NOMO-1 treated with dmso at 0.1 percent for 144 hours (cell line): ENCODE measurements at regions not wholly inside any gene's neighbourhood (a gene's known extent, or its start where the extent isn't known, plus 50 kb on each side); places are given as distances from the start of the nearest gene placed in this dataset.
"Not testable (repeated sequence)": the region's sequence is repeated elsewhere in the genome, so short reads cannot be mapped to it uniquely, and the experiment has no call there.

Experiments used
- DNase-seq: peaks from one replicate; lab custom pipeline; 2025; ENCODE audit not compliant: unreplicated experiment; lab: John Stamatoyannopoulos, UW

GRCh38 chr13:71017607-71018006, 849.4 kb downstream of the DACH1 start:
- no peak for DNase-seq

DNA sequence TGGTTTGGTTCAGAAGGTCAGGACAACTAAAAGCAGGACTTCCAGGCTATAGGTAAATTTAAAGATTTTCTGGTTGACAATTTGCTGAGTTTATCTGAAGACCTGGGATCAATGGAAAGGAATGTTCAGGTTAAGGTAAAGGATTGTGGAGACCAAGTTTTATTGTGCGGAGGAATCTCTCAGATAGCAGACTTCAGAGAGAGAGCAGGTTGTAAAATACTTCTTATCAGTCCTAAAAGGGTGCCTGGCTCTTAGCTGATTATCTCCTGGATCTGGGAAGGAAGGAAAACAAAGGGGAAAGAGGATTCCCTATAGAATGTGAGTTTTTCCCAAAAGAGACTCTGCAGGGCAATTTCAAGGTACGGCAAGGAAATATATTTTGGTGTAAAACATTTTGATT, 851.5 kb downstream of the DACH1 start:
- no peak for DNase-seq

GRCh38 chr13:71015021-71015420, 852.0 kb downstream of the DACH1 start:
- no peak for DNase-seq

DNA sequence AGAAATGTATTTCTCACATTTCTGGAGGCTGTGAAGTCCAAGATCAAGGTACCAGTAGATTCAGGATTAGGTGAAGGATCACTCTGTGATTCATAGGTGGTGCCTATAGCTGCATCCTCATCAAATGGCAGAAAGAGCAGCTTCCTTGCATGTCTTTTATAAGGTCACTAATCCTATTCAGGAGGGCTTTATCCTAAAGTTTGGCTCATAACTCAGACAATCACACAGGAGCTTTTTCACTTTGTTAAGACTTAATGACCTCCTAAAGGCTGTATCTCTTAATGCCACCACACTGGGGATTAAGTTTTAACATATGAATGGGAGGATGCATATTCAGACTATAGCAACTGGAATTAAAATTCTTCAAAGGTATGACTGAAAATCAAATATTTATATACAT, 861.1 kb downstream of the DACH1 start:
- no peak for DNase-seq

- DNase-seq: no peak
Observed at GRCh38 chr13:70995338-70995737, 871.7 kb downstream of the DACH1 start.

DNA sequence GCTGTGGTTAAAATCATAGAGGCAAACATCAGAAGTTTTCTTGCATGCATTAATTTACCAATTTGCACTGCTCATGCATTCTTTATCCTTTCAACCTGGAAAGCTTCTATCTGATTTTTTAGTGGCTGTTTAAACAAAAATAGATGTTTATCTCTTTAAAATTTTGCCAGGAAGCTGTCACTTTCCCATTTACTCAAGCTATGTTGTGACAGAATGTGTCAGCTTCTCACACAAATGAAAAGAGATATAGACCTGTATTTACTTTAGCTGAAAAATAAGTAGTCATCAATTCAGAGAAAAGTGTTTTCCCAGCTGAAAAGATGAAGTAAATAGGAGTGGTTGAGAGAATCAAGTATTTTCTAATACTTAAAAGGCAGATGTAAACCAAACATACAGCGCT, 872.8 kb downstream of the DACH1 start:
- DNase-seq: no peak

- DNase-seq: no peak
Observed at GRCh38 chr13:70987043-70987442, 878.8 kb upstream of the KLHL1 start.

DNA sequence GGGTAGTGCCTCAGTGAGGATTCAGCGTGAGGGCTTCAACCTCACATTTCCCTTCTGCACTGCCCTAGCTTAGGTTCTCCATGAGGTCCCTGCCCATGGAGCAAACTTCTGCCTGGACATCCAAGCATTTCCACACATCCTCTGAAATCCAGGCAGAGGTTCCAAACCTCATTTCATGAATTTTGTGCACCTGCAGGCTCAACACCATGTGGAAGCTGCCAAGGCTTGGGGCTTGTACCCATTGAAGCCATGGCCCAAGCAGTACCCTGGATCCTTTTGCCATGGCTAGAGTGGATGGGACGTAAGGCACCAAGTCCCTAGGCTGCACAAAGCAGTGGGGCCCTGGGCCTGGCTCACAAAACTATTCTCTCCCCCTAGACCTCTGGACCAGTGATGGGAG, 877.1 kb upstream of the KLHL1 start:
- DNase-seq: no peak

GRCh38 chr13:70981219-70981618, 873.0 kb upstream of the KLHL1 start:
- not testable (repeated sequence) for DNase-seq

GRCh38 chr13:70969321-70969720, 861.1 kb upstream of the KLHL1 start:
- no peak for DNase-seq

- no peak for DNase-seq
Observed at GRCh38 chr13:70967564-70967963, 859.3 kb upstream of the KLHL1 start.

- DNase-seq: no peak
Observed at GRCh38 chr13:70964874-70965273, 856.6 kb upstream of the KLHL1 start.

DNA sequence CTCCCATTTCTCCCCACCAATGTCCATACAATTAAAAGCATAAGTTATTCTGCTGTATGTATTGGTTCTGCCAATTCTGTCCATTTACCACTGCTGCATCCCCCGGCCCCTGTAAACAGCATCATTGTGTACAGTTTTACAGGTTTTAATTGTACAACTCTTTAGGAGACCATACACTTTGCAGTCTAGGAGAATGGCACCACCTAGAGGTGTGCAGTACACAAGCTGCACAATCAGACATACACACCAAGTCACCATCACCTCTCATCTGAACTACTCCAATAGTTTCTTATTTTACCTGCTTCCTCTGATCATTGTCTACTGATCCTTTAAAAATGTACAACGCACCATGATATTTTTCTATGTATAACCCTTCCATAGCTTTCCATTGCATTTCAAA, 855.9 kb upstream of the KLHL1 start:
- no peak for DNase-seq

DNA sequence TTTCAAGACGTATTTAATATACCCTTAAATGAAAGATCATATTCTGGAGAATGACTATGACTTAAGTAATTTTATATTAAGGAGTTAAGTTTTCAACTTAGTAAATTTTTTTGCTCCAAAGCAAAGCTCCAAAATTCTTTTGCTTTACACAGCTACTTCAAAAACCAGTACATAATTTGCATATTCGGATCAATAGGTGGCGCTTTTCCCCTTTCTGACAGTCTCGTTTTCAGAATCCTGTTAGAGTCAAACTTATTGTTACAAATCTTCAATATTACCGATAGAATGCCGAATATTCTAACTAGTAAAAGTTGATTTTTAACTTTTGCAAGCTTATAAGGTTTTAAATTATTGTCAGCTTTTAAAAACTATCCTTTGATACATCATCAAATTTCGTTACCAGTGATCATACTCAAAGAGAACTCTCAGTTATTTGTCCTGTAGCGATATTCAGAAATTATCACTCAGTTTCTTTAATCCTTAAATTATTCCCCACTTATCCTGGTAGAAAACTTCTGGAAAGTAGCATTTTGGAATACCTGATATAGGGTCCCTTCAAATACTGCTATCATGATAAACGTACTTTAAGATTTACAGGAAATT, 852.7 kb upstream of the KLHL1 start:
- DNase-seq: no peak

- DNase-seq: no peak
Observed at GRCh38 chr13:70959035-70959775, 851.0 kb upstream of the KLHL1 start.

- DNase-seq: no peak
Observed at GRCh38 chr13:70955887-70956286, 847.6 kb upstream of the KLHL1 start.

DNA sequence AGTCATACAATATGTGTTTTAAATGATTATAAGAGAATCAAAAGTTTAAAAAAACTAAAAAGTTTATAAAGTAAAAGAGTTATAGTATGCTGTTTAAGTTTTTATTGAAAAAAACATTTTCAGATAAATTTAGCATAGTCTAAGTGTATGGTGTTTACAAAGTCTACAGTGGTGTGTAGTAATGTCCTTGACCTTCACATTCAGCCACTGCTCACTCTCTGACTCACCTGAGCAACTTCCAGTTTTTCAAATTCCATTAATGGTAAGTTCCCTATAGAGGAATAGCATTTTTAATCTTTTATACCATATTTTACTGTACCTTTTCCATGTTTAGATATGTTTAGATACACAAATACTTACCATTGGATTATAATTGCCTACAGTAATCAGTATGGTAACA, 842.4 kb upstream of the KLHL1 start:
- no peak for DNase-seq

DNA sequence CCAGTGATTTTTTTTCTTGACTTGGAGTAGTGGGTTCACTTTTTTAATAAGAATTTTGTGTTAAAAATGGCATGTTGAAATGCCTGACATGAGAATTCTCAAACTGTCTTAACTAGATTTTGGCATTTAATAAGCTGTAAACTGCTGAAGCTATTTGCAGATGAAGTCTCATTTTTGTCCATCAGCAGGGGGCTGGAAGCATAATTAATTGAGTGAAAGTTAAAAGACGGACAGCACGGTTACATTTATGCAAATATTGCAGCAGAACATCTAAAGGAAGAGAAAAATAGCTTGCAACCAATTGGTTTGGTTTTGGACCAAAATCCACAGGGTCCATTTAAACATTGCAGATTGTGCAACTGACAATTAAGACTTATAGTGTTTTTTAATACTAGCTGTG, 837.3 kb upstream of the KLHL1 start:
- no peak for DNase-seq

- no peak for DNase-seq
Observed at GRCh38 chr13:70941454-70941853, 833.2 kb upstream of the KLHL1 start.

DNA sequence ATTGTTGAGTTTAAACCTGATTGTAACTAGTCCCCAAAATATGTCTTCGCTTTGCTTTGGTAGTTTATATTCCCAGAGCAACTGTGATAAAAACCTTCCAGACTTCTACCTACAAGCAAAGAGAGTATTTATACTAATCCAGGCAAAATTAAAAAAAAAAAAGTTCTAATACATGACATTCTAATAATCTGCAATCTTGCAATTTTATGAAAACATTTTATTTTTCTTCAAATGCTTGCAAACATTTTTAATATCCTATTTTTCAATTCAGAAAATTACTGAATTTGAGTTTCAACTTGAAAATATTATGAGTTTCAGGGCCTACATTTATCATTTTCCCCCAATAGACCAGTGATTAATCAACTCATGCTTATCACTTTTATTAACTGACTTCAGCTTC, 830.2 kb upstream of the KLHL1 start:
- no peak for DNase-seq

GRCh38 chr13:70932511-70932910, 824.3 kb upstream of the KLHL1 start:
- no peak for DNase-seq

GRCh38 chr13:70923863-70924752, 815.9 kb upstream of the KLHL1 start:
- DNase-seq: no peak
